ENCODE measurements at regions not wholly inside any gene's neighbourhood (a gene's known extent, or its start where the extent isn't known, plus 50 kb on each side); places are given as distances from the start of the nearest gene placed in this dataset.

DNA sequence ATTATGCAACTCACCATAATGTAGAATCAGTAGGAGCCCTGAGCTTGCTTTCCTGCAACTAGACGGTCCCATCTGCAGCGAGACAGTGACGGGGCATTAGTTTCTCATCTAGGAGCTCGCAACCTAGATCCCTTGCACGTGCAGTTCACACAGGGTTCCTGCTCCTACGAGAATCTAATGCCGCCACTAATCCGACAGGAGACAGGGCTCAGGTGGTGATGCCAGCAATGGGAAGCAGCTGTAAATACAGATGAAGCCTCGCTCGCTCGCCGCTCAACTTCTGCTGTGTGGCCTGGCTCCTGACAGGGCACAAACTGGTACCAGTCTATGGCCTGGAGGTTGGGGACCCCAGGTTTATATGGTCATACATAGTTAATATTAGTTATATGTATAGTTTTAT lies 394.5 kb downstream of the NPIPA8 start:
- TF ChIP-seq, protein P1, sequence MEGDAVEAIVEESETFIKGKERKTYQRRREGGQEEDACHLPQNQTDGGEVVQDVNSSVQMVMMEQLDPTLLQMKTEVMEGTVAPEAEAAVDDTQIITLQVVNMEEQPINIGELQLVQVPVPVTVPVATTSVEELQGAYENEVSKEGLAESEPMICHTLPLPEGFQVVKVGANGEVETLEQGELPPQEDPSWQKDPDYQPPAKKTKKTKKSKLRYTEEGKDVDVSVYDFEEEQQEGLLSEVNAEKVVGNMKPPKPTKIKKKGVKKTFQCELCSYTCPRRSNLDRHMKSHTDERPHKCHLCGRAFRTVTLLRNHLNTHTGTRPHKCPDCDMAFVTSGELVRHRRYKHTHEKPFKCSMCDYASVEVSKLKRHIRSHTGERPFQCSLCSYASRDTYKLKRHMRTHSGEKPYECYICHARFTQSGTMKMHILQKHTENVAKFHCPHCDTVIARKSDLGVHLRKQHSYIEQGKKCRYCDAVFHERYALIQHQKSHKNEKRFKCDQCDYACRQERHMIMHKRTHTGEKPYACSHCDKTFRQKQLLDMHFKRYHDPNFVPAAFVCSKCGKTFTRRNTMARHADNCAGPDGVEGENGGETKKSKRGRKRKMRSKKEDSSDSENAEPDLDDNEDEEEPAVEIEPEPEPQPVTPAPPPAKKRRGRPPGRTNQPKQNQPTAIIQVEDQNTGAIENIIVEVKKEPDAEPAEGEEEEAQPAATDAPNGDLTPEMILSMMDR (IDR thresholded peaks at IDR 0.05) = no peak
- no peak for TF ChIP-seq EZH2 (IDR thresholded peaks at IDR 0.05; ENCODE audit: borderline replicate concordance, insufficient read depth, low read depth, low read length, poor library complexity, severe bottlenecking)

Measured in B cell (primary cell).